A549 (cell line): ENCODE measurements at regions not wholly inside any gene's neighbourhood (a gene's known extent, or its start where the extent isn't known, plus 50 kb on each side); places are given as distances from the start of the nearest gene placed in this dataset.

Source experiments
- ATAC-seq, 2 experiments: fragments of 200-7000 bp in 1 of 2; fragments of >200 bp in 1 of 2; cut with Nextera tagmentation in 1 of 2; cut with Tn5 transposase in 1 of 2; 3 replicates each; pipeline versions ENCODE4 v1.8.0 to v1.9.1; 2018 to 2020; ENCODE audit warnings: mild to moderate bottlenecking in 1 of 2, moderate library complexity in 1 of 2
- CTCF ChIA-PET: fragments of 300-600 bp; sonication (Branson Sonifier 250); formaldehyde crosslinking; extraction: SDS; loops from one replicate; lab custom pipeline; 2021; ENCODE audit warnings: antibody characterized with exemption, inconsistent platforms; lab: Yijun Ruan, JAX
- POLR2A ChIA-PET: fragments of 350-600 bp; formaldehyde crosslinking; extraction: SDS; loops from one replicate; lab custom pipeline; 2021; ENCODE audit warnings: antibody characterized with exemption, inconsistent platforms; lab: Yijun Ruan, JAX
- DNase-seq, 2 experiments: peaks; one replicate each; pipeline versions ENCODE4 v3.0.0 to v3.0.0-alpha.2; 2011 to 2016; ENCODE audit warnings: low read depth in 1 of 2, low spot score in 1 of 2
- FAIRE-seq: peaks from 2 replicates; lab custom pipeline; 2011; peaks lifted over from hg19 to GRCh38; lab: Jason Lieb, UNC
- H3K27ac ChIP-seq, 2 experiments: fragments of >200 bp; sonication (Bioruptor Twin); formaldehyde crosslinking; 3 replicates each; pipeline ENCODE4 v1.5.1; 2016 to 2017
- H3K4me1 ChIP-seq: fragments of >200 bp; sonication (Bioruptor Twin); formaldehyde crosslinking; 3 replicates; pipeline ENCODE4 v1.6.1; 2016
- H3K4me2 ChIP-seq: fragments of >200 bp; sonication (Bioruptor Twin); formaldehyde crosslinking; 3 replicates; pipeline ENCODE4 v1.6.1; 2016
- H3K4me3 ChIP-seq: fragments of >200 bp; sonication (Bioruptor Twin); formaldehyde crosslinking; 3 replicates; pipeline ENCODE4 v1.5.1; 2016
- H3K9me3 ChIP-seq: fragments of >200 bp; sonication (Bioruptor Twin); formaldehyde crosslinking; 3 replicates; pipeline ENCODE4 v1.6.1; 2016
- CBX8 ChIP-seq: fragments of 200-600 bp; sonication (generic); IDR thresholded peaks from 2 replicates; pipeline ENCODE4 v1.6.1; 2016
- CHD2 ChIP-seq: fragments of 150-350 bp; IDR thresholded peaks from 2 replicates; pipeline ENCODE4 v1.6.1; 2014; ENCODE audit warnings: low read length; ENCODE audit not compliant: partially characterized antibody
- CHD4 ChIP-seq: fragments of 200-600 bp; sonication (generic); IDR thresholded peaks from 2 replicates; pipeline ENCODE4 v1.6.1; 2016; ENCODE audit warnings: antibody characterized with exemption, mild to moderate bottlenecking, borderline replicate concordance
- CTCF ChIP-seq: fragments of >200 bp; sonication (Bioruptor Twin); formaldehyde crosslinking; IDR thresholded peaks from 3 replicates; pipeline ENCODE4 v1.5.1; 2016
- ELK1 ChIP-seq: fragments of 150-350 bp; IDR thresholded peaks from 2 replicates; pipeline ENCODE4 v1.6.1; 2014; ENCODE audit warnings: low read depth, mild to moderate bottlenecking, low read length
- ESRRA ChIP-seq: fragments of 150-350 bp; IDR thresholded peaks from 2 replicates; pipeline ENCODE4 v1.6.1; 2014; ENCODE audit warnings: mild to moderate bottlenecking, low read length, borderline replicate concordance
- HDAC2 ChIP-seq: fragments of 200-600 bp; sonication (generic); IDR thresholded peaks from 2 replicates; pipeline ENCODE4 v1.6.1; 2016
- HEYL ChIP-seq: fragments of 250-450 bp; sonication (Bioruptor Pico); IDR thresholded peaks from 2 replicates; pipeline ENCODE4 v1.8.0; 2021; ENCODE audit warnings: mild to moderate bottlenecking, moderate library complexity
- HMGXB4 ChIP-seq: fragments of 250-450 bp; sonication (Bioruptor Pico); IDR thresholded peaks from 2 replicates; pipeline ENCODE4 v1.5.0; 2021; ENCODE audit warnings: mild to moderate bottlenecking, moderate library complexity, borderline replicate concordance
- HOXB13 ChIP-seq: fragments of 250-450 bp; sonication (Bioruptor Pico); IDR thresholded peaks from 2 replicates; pipeline ENCODE4 v1.5.0; 2020; ENCODE audit warnings: low read depth, mild to moderate bottlenecking, moderate library complexity
- HOXB5 ChIP-seq: fragments of 250-450 bp; sonication (Bioruptor Pico); IDR thresholded peaks from 2 replicates; pipeline ENCODE4 v1.5.0; 2020; ENCODE audit warnings: mild to moderate bottlenecking, moderate library complexity
- JUNB ChIP-seq: fragments of >200 bp; sonication (Bioruptor Twin); formaldehyde crosslinking; IDR thresholded peaks from 2 replicates; pipeline ENCODE4 v1.6.1; 2016
- KDM1A ChIP-seq: fragments of 200-600 bp; sonication (generic); IDR thresholded peaks from 2 replicates; pipeline ENCODE4 v1.6.1; 2016; ENCODE audit warnings: low read depth, mild to moderate bottlenecking
- MAFK ChIP-seq: fragments of 450-650 bp; IDR thresholded peaks from 2 replicates; pipeline ENCODE4 v1.6.1; 2014; ENCODE audit not compliant: partially characterized antibody
- MYC ChIP-seq: IDR thresholded peaks from 2 replicates; pipeline ENCODE4 v1.6.1; 2012; ENCODE audit warnings: mild to moderate bottlenecking, inconsistent platforms, low read length, improper control_type of control experiment, borderline replicate concordance
- NPAS2 ChIP-seq: fragments of 250-450 bp; sonication (Bioruptor Pico); IDR thresholded peaks from 2 replicates; pipeline ENCODE4 v1.8.0; 2022; ENCODE audit warnings: mild to moderate bottlenecking, moderate library complexity, borderline replicate concordance
- PHF8 ChIP-seq: fragments of 200-600 bp; sonication (generic); IDR thresholded peaks from 2 replicates; pipeline ENCODE4 v1.6.1; 2016; ENCODE audit warnings: low read depth, mild to moderate bottlenecking, antibody characterized with exemption, moderate library complexity, borderline replicate concordance
- RARB ChIP-seq: fragments of 250-450 bp; sonication (Bioruptor Pico); IDR thresholded peaks from 2 replicates; pipeline ENCODE4 v1.8.0; 2021; ENCODE audit warnings: mild to moderate bottlenecking, moderate library complexity
- RFX5 ChIP-seq: fragments of 450-650 bp; IDR thresholded peaks from 2 replicates; pipeline ENCODE4 v1.7.1; 2014; ENCODE audit warnings: antibody characterized with exemption, mild to moderate bottlenecking, moderate library complexity
- SMC3 ChIP-seq: fragments of >200 bp; sonication (Bioruptor Twin); formaldehyde crosslinking; IDR thresholded peaks from 3 replicates; pipeline ENCODE4 v1.6.1; 2018; ENCODE audit warnings: inconsistent platforms
- SREBF2 ChIP-seq: fragments of 450-650 bp; IDR thresholded peaks from 2 replicates; pipeline ENCODE4 v1.6.1; 2014; ENCODE audit warnings: mild to moderate bottlenecking, moderate library complexity
- TP53 ChIP-seq: fragments of 250-450 bp; sonication (Bioruptor Pico); IDR thresholded peaks from 2 replicates; pipeline ENCODE4 v1.5.0; 2021; ENCODE audit warnings: mild to moderate bottlenecking, moderate library complexity
- whole genome bisulfite sequencing: methylation state at CpG from one replicate; pipeline ENCODE4 v1.1.6; 2017; ENCODE audit errors: missing lambda C conversion rate; 5-methylcytosine and 5-hydroxymethylcytosine counted together
- TF ChIP-seq, protein P1 (sequence below): IDR thresholded peaks from 2 replicates; pipeline ENCODE4 v1.6.1; 2012; ENCODE audit warnings: low read depth, borderline replicate concordance

DNA sequence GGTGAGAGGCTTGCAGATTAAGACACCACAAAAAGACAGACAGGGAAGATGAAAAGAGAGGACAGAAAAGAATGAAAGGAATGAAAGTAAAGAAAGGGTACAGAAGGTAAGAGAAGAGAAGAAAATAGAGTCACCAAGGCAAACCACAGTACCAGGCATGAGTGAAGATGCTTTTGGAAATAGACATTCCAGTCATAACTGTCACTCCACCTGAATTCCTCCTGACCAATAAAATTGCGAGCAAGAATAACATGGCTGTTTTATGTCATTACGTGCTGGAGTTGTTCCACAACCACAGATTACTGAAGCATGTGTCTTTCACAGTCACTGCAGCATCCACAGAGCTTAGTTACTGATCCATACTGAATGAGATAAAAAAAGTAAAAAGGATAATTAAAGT lies 864.9 kb upstream of the SLIT2 start:
- POLR2A ChIA-PET = no interaction called here
- Histone ChIP-seq H3K4me3 (no peak overlapping the region), H3K27ac (no peak overlapping the region), H3K4me2 (no peak overlapping the region)
- no peak for FAIRE-seq
- TF ChIP-seq ESRRA (no peak), JUNB (no peak), CHD4 (no peak), NPAS2 (CRISPR knock-in tag) (no peak), RARB (CRISPR knock-in tag) (no peak), HEYL (CRISPR knock-in tag) (no peak), HDAC2 (no peak), CTCF (no peak), KDM1A (no peak), SMC3 (no peak), CBX8 (no peak), HMGXB4 (CRISPR knock-in tag) (no peak), HOXB5 (CRISPR knock-in tag) (no peak), MYC (no peak), HOXB13 (CRISPR knock-in tag) (no peak), RFX5 (no peak), CHD2 (no peak)
- TF ChIP-seq, protein P1, sequence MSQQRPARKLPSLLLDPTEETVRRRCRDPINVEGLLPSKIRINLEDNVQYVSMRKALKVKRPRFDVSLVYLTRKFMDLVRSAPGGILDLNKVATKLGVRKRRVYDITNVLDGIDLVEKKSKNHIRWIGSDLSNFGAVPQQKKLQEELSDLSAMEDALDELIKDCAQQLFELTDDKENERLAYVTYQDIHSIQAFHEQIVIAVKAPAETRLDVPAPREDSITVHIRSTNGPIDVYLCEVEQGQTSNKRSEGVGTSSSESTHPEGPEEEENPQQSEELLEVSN = no peak
- TF ChIP-seq, all 56 proteins: peak for 0
- DNase-seq (no peak), ATAC-seq (no peak)
- WGBS = 0% methylated on average over 2 of the region's 2 CpGs
- Histone ChIP-seq H3K4me1 (no peaks in the 10 kb centered on the region), H3K9me3 (no peaks in the 10 kb centered on the region)
- CTCF ChIA-PET = no interaction called here

DNA sequence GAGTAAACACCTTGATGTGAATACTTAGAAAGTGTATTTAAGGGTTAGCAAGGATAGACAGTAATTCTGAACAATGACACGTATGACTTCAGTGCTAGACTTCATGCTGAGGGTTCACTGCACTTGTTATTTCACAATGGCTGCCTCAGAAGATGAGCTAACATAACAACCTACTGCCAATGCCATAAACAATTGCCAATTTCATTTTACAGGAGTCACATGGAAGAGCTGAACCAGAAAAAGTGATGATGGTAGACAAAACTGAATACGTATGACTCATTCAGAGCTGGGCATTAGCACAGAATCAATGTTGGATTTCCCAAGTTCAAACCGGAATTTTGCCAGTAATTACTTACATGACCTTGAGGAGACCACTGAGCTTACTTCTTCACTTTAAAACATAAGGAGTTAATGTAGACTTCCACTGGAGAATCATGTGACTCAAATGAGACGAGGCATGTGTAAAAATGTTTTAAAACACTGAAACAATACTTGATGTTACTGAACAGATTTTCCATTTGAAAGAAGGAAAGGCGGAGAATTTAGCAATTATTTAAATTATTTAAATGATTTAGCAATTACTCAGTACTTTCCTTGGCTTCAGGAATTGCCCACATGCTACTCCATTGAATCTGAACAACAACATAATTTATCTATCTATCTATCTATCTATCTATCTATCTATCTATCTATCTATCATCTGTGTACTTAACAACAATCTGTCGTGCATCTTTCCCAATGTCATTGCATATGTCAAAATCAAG lies 868.5 kb upstream of the SLIT2 start:
- CTCF ChIA-PET = no interaction called here
- TF ChIP-seq CHD4 (no peak), TP53 (CRISPR knock-in tag) (no peak), HOXB5 (CRISPR knock-in tag) (no peak), PHF8 (no peak), HMGXB4 (CRISPR knock-in tag) (no peak), SREBF2 (no peak), ELK1 (no peak), MYC (no peak), MAFK (no peak)
- TF ChIP-seq, protein P1 = no peak
- no peak overlapping the region for H3K27ac ChIP-seq
- no peak overlapping the region for H3K4me2 ChIP-seq
- WGBS = 6% methylated on average over 6 of the region's 6 CpGs
- H3K4me3 ChIP-seq = no peak overlapping the region
- FAIRE-seq = no peak
- no peaks in the 10 kb centered on the region for H3K9me3 ChIP-seq
- H3K4me1 ChIP-seq = no peaks in the 10 kb centered on the region
- no peak for DNase-seq
- ATAC-seq = no peak
- POLR2A ChIA-PET = no interaction called here
